ENCODE measurements at regions not wholly inside any gene's neighbourhood (a gene's known extent, or its start where the extent isn't known, plus 50 kb on each side); places are given as distances from the start of the nearest gene placed in this dataset.

GRCh38 chr4:27916452-27917184 is 1056.0 kb downstream of the STIM2 start:
- no peak for DNase-seq
- ChIA-PET CTCF (ENCODE audit: partially characterized antibody) (no interaction called here), POLR2A (ENCODE audit: partially characterized antibody) (no interaction called here)
- Histone ChIP-seq H3K27ac (ENCODE audit: low read depth, low read length) (no peak overlapping the region), H3K9me3 (ENCODE audit: control insufficient read depth in 1 of 2, low read length in 2 of 2) (no peaks in the 10 kb centered on the region), H3K36me3 (ENCODE audit: insufficient read depth, low read length) (no peaks in the 10 kb centered on the region), H3K27me3 (ENCODE audit: insufficient read depth, low read length) (no peaks in the 10 kb centered on the region), H3K4me3 (ENCODE audit: low read length in 2 of 2) (no peak overlapping the region), H3K4me1 (ENCODE audit: insufficient read depth, low read length) (no peaks in the 10 kb centered on the region)
- no peak overlapping the region for H3K27ac Mint-ChIP-seq
- H3K27me3 Mint-ChIP-seq: no peaks in the 10 kb centered on the region
- intact Hi-C loops (cut with micrococcal nuclease): no loop called here
- H3K9me3 Mint-ChIP-seq: peaks cover 0 to 9% (median 3%) of the 10 kb centered on the region in 8 donors
- H3K4me3 Mint-ChIP-seq: no peak overlapping the region
- no peaks in the 10 kb centered on the region for H3K36me3 Mint-ChIP-seq
- H3K4me1 Mint-ChIP-seq: no peaks in the 10 kb centered on the region

DNA sequence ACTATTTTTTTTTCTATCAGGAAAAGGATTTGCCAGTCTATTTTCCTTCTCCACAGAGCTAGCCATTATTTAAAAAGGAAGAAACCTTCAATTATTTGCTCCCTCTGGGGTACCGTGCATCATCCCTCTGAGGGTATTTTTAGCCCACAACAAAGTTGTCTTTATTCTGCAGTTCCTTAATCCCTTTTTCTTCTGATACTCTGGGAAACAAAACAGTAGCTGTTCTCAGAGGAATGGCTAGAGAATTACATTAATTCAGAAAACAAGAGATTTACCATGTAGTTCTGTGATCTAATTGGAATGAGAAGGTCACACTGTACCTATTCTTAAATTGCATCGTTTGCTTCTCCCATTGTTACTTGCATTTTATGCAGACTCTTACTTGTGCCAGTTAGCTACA is 1056.7 kb downstream of the STIM2 start:
- Mint-ChIP-seq H3K4me3 (no peak overlapping the region), H3K27me3 (no peaks in the 10 kb centered on the region), H3K4me1 (no peaks in the 10 kb centered on the region), H3K9me3 (peaks cover 0 to 12% (median 3%) of the 10 kb centered on the region in 8 donors), H3K36me3 (no peaks in the 10 kb centered on the region), H3K27ac (no peak overlapping the region)
- no peak for DNase-seq
- no peak overlapping the region for H3K4me3 ChIP-seq (ENCODE audit: low read length in 2 of 2)
- POLR2A ChIA-PET (ENCODE audit: partially characterized antibody): no interaction called here
- no peaks in the 10 kb centered on the region for H3K36me3 ChIP-seq (ENCODE audit: insufficient read depth, low read length)
- no peak overlapping the region for H3K27ac ChIP-seq (ENCODE audit: low read depth, low read length)
- CTCF ChIA-PET (ENCODE audit: partially characterized antibody): no interaction called here
- H3K27me3 ChIP-seq (ENCODE audit: insufficient read depth, low read length): no peaks in the 10 kb centered on the region
- intact Hi-C loops (cut with micrococcal nuclease): no loop called here
- no peaks in the 10 kb centered on the region for H3K4me1 ChIP-seq (ENCODE audit: insufficient read depth, low read length)
- H3K9me3 ChIP-seq (ENCODE audit: control insufficient read depth in 1 of 2, low read length in 2 of 2): no peaks in the 10 kb centered on the region

DNA sequence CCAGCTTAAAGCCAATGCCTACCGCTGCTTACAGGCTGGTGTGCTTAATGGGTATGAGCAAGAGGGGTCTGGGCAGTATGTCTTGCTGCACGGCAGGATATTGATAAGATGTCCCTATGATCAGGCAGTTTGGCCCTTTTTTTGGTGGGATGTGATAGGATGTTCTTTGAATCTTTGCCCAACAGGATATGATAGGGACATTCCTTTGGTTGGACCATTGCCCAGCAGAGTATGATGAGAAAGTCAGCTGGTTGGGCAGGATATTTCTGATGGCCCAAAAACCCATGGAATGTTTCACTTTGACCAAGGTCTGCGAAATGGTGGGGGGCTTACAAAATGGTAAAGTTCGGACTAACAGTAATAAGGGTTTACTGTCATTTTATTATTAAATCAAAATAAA is 1060.6 kb downstream of the STIM2 start:
- no peaks in the 10 kb centered on the region for H3K36me3 ChIP-seq (ENCODE audit: insufficient read depth, low read length)
- H3K4me3 ChIP-seq (ENCODE audit: low read length in 2 of 2): no peak overlapping the region
- H3K4me1 Mint-ChIP-seq: no peaks in the 10 kb centered on the region
- peaks cover 0 to 11% (median 4%) of the 10 kb centered on the region in 8 donors for H3K9me3 Mint-ChIP-seq
- no peaks in the 10 kb centered on the region for H3K27me3 ChIP-seq (ENCODE audit: insufficient read depth, low read length)
- no peak overlapping the region for H3K27ac Mint-ChIP-seq
- intact Hi-C loops (cut with micrococcal nuclease): no loop called here
- no peaks in the 10 kb centered on the region for H3K9me3 ChIP-seq (ENCODE audit: control insufficient read depth in 1 of 2, low read length in 2 of 2)
- no peaks in the 10 kb centered on the region for H3K36me3 Mint-ChIP-seq
- ChIA-PET POLR2A (ENCODE audit: partially characterized antibody) (no interaction called here), CTCF (ENCODE audit: partially characterized antibody) (no interaction called here)
- H3K4me3 Mint-ChIP-seq: no peak overlapping the region
- H3K4me1 ChIP-seq (ENCODE audit: insufficient read depth, low read length): no peaks in the 10 kb centered on the region
- DNase-seq: no peak
- no peak overlapping the region for H3K27ac ChIP-seq (ENCODE audit: low read depth, low read length)
- no peaks in the 10 kb centered on the region for H3K27me3 Mint-ChIP-seq

- no peak overlapping the region for H3K4me3 Mint-ChIP-seq
- intact Hi-C loops (cut with micrococcal nuclease): no loop called here
- peaks cover 0 to 20% (median 3%) of the 10 kb centered on the region in 8 donors for H3K9me3 Mint-ChIP-seq
- no peaks in the 10 kb centered on the region for H3K9me3 ChIP-seq (ENCODE audit: control insufficient read depth in 1 of 2, low read length in 2 of 2)
- no peaks in the 10 kb centered on the region for H3K36me3 Mint-ChIP-seq
- CTCF ChIA-PET (ENCODE audit: partially characterized antibody): no interaction called here
- no peaks in the 10 kb centered on the region for H3K36me3 ChIP-seq (ENCODE audit: insufficient read depth, low read length)
- DNase-seq: no peak
- no peaks in the 10 kb centered on the region for H3K27me3 Mint-ChIP-seq
- no peak overlapping the region for H3K4me3 ChIP-seq (ENCODE audit: low read length in 2 of 2)
- no peak overlapping the region for H3K27ac Mint-ChIP-seq
- no peaks in the 10 kb centered on the region for H3K27me3 ChIP-seq (ENCODE audit: insufficient read depth, low read length)
- H3K4me1 ChIP-seq (ENCODE audit: insufficient read depth, low read length): no peaks in the 10 kb centered on the region
- H3K4me1 Mint-ChIP-seq: no peaks in the 10 kb centered on the region
- POLR2A ChIA-PET (ENCODE audit: partially characterized antibody): no interaction called here
- no peak overlapping the region for H3K27ac ChIP-seq (ENCODE audit: low read depth, low read length)
Measured at GRCh38 chr4:27928761-27929540, 1068.3 kb downstream of the STIM2 start.

- Mint-ChIP-seq H3K27ac (no peak overlapping the region), H3K27me3 (no peaks in the 10 kb centered on the region), H3K4me3 (no peak overlapping the region), H3K36me3 (no peaks in the 10 kb centered on the region), H3K9me3 (peaks cover 0 to 20% (median 3%) of the 10 kb centered on the region in 8 donors), H3K4me1 (no peaks in the 10 kb centered on the region)
- ChIA-PET CTCF (ENCODE audit: partially characterized antibody) (no interaction called here), POLR2A (ENCODE audit: partially characterized antibody) (no interaction called here)
- H3K4me1 ChIP-seq (ENCODE audit: insufficient read depth, low read length): no peaks in the 10 kb centered on the region
- no peaks in the 10 kb centered on the region for H3K27me3 ChIP-seq (ENCODE audit: insufficient read depth, low read length)
- DNase-seq: no peak
- no peaks in the 10 kb centered on the region for H3K9me3 ChIP-seq (ENCODE audit: control insufficient read depth in 1 of 2, low read length in 2 of 2)
- intact Hi-C loops (cut with micrococcal nuclease): no loop called here
- no peaks in the 10 kb centered on the region for H3K36me3 ChIP-seq (ENCODE audit: insufficient read depth, low read length)
- H3K4me3 ChIP-seq (ENCODE audit: low read length in 2 of 2): no peak overlapping the region
- H3K27ac ChIP-seq (ENCODE audit: low read depth, low read length): no peak overlapping the region
Measured at GRCh38 chr4:27930291-27930690, 1069.7 kb downstream of the STIM2 start.

DNA sequence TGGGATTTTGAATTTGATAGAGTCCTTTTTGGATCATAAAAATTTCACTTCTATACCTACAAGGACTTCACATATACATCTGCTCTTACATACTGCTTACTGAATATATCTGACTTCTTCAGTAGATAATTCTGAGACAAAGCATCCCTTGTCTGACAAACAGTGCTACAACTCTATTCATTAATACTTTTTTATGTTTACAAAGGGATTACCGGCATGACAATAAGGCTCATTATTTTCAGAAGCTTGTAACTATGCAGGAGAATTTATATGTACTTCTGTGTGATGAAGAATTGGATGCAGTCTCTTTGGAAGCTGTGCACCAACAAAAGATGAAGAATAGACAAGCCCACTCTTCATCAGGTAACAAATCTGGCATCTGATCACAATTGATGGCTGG is 1070.3 kb downstream of the STIM2 start:
- POLR2A ChIA-PET (ENCODE audit: partially characterized antibody): no interaction called here
- Histone ChIP-seq H3K4me1 (ENCODE audit: insufficient read depth, low read length) (no peaks in the 10 kb centered on the region), H3K4me3 (ENCODE audit: low read length in 2 of 2) (no peak overlapping the region), H3K27me3 (ENCODE audit: insufficient read depth, low read length) (no peaks in the 10 kb centered on the region), H3K9me3 (ENCODE audit: control insufficient read depth in 1 of 2, low read length in 2 of 2) (no peaks in the 10 kb centered on the region), H3K36me3 (ENCODE audit: insufficient read depth, low read length) (no peaks in the 10 kb centered on the region), H3K27ac (ENCODE audit: low read depth, low read length) (no peak overlapping the region)
- no peak overlapping the region for H3K4me3 Mint-ChIP-seq
- no peak overlapping the region for H3K27ac Mint-ChIP-seq
- no peak for DNase-seq
- no peaks in the 10 kb centered on the region for H3K27me3 Mint-ChIP-seq
- no peaks in the 10 kb centered on the region for H3K4me1 Mint-ChIP-seq
- intact Hi-C loops (cut with micrococcal nuclease): no loop called here
- CTCF ChIA-PET (ENCODE audit: partially characterized antibody): no interaction called here
- H3K36me3 Mint-ChIP-seq: no peaks in the 10 kb centered on the region
- peaks cover 0 to 20% (median 3%) of the 10 kb centered on the region in 8 donors for H3K9me3 Mint-ChIP-seq

DNA sequence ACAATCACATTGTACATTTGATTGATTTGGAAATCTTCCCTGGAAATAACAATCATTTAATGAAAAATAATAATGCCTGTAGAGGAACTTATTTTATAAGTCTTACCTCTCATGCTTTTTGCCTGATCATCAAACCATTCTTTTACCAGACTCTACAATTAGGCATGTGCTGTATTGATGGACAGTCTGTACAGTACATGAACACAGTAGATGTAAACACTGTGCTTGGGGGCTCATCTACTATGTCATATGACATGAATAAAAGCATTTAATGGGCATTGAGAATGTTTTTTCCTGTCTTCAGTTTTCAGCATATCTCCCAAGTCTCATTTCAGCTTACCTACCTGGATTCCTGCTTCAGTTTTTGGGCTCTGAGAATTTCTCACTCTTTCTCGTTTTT is 1070.9 kb downstream of the STIM2 start:
- H3K27me3 Mint-ChIP-seq: no peaks in the 10 kb centered on the region
- Histone ChIP-seq H3K4me3 (ENCODE audit: low read length in 2 of 2) (no peak overlapping the region), H3K4me1 (ENCODE audit: insufficient read depth, low read length) (no peaks in the 10 kb centered on the region), H3K27me3 (ENCODE audit: insufficient read depth, low read length) (no peaks in the 10 kb centered on the region), H3K36me3 (ENCODE audit: insufficient read depth, low read length) (no peaks in the 10 kb centered on the region), H3K9me3 (ENCODE audit: control insufficient read depth in 1 of 2, low read length in 2 of 2) (no peaks in the 10 kb centered on the region), H3K27ac (ENCODE audit: low read depth, low read length) (no peak overlapping the region)
- intact Hi-C loops (cut with micrococcal nuclease): no loop called here
- H3K9me3 Mint-ChIP-seq: peaks cover 0 to 16% (median 3%) of the 10 kb centered on the region in 8 donors
- ChIA-PET POLR2A (ENCODE audit: partially characterized antibody) (no interaction called here), CTCF (ENCODE audit: partially characterized antibody) (no interaction called here)
- no peak overlapping the region for H3K4me3 Mint-ChIP-seq
- H3K4me1 Mint-ChIP-seq: no peaks in the 10 kb centered on the region
- DNase-seq: no peak
- no peaks in the 10 kb centered on the region for H3K36me3 Mint-ChIP-seq
- H3K27ac Mint-ChIP-seq: no peak overlapping the region

All from CD4-positive, alpha-beta memory T cell (primary cell).